ENCODE measurements at regions not wholly inside any gene's neighbourhood (a gene's known extent, or its start where the extent isn't known, plus 50 kb on each side); places are given as distances from the start of the nearest gene placed in this dataset.

- TF ChIP-seq, protein P1, sequence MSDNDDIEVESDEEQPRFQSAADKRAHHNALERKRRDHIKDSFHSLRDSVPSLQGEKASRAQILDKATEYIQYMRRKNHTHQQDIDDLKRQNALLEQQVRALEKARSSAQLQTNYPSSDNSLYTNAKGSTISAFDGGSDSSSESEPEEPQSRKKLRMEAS (IDR thresholded peaks at IDR 0.05; ENCODE audit: low read depth): no peak
- TF ChIP-seq REST (IDR thresholded peaks at IDR 0.05; ENCODE audit: low read depth, low read length): no peak
- TF ChIP-seq FOXM1 (IDR thresholded peaks at IDR 0.05; ENCODE audit: low read depth): no peak
- no peak for TF ChIP-seq CTCF (IDR thresholded peaks at IDR 0.05)
- TF ChIP-seq POLR2AphosphoS5 (IDR thresholded peaks at IDR 0.05; ENCODE audit: low read depth, low read length): no peak
- TF ChIP-seq YY1 (IDR thresholded peaks at IDR 0.05; ENCODE audit: low read depth): no peak
- no peak for TF ChIP-seq EP300 (IDR thresholded peaks at IDR 0.05; ENCODE audit: borderline replicate concordance in 1 of 2, low read depth in 1 of 2, low read length in 1 of 2)
- TF ChIP-seq IRF3 (IDR thresholded peaks at IDR 0.05; ENCODE audit: low read depth, low read length): no peak
- no peak for TF ChIP-seq JUND (IDR thresholded peaks at IDR 0.05)
- no peak for TF ChIP-seq CHD2 (IDR thresholded peaks at IDR 0.05; ENCODE audit: low read length, partially characterized antibody)
- TF ChIP-seq NRF1 (IDR thresholded peaks at IDR 0.05; ENCODE audit: low read depth, low read length): no peak
- no peak for TF ChIP-seq FOSL2 (IDR thresholded peaks at IDR 0.05; ENCODE audit: borderline replicate concordance, low read depth)
- no peak for TF ChIP-seq USF2 (IDR thresholded peaks at IDR 0.05; ENCODE audit: borderline replicate concordance, low read depth, low read length)
- TF ChIP-seq EZH2phosphoT487 (IDR thresholded peaks at IDR 0.05; ENCODE audit: borderline replicate concordance, low read depth): no peak
Measured at GRCh38 chr20:11502671-11503070, 415.0 kb upstream of the BTBD3 start.
